ENCODE measurements at regions not wholly inside any gene's neighbourhood (a gene's known extent, or its start where the extent isn't known, plus 50 kb on each side); places are given as distances from the start of the nearest gene placed in this dataset.
"Not testable (repeated sequence)": the region's sequence is repeated elsewhere in the genome, so short reads cannot be mapped to it uniquely, and the experiment has no call there.

DNA sequence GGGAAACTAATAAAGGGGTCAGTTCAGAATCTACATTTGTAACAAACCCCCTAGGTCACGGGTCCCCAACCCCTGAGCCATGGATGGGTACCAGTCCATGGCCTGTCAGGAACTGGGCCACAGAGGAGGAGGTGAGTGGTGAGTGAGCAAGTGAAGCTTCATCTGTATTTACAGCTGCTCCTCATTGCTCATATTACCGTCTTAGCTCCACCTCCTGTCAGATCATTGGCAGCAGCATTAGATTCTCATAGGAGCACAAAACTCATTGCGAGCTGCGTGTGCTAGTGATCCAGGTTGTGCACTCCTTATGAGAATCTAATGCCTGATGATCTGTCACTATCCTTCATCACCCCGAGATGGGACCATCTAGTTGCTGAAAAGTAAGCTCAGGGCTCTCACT lies 88.4 kb upstream of the MPP7 start:
- no peak for DNase-seq (ENCODE audit: low read depth)

DNA sequence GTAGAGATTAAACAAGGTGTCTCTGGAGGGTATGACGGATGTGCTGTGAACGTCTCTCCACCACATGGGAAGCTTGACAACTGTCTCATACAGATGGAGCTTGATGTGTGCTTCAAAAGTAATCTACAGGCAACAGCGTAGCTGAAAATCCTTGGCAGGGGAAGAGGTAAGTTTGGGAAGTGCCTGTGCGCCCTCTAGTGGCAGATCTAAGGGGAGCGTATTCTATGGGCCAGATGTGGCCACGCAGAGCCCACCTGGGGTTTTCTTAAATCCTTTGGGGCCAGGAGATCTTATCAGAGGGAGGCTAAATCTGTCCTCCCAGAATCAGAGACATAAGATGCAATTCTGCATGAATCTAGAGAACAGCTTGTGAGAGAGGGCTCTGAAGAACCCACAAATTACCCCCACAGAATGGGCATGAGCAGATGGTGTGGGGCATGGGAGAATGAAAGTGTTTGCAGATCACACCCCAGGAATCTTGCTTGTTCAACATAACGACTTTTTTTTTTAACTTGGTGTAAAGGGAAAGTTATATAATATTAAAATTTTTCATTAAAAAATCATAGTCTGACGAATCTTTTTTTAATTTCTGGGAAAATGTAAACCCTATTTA lies 91.2 kb upstream of the MPP7 start:
- DNase-seq (ENCODE audit: low read depth) = peak; percentile 63

GRCh38 chr10:28396331-28396730 lies 93.5 kb upstream of the MPP7 start:
- no peak for DNase-seq (ENCODE audit: low read depth)

DNA sequence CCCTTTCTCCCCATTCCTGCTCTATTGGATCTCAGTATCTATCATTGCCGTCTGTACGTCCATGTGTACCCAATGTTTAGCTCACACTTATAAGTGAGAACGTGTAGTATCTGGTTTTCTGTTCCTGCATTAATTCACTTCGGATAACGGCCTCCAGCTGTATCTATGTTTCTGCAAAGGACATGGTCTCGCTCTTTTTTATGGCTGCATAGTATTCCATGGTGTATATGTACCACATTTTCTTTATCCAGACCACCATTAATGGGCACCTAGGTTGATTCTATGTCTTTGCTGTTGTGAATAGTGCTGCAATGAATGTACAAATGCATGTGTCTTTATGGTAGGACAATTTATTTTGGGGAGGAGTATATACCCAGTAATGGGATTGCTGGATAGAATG lies 94.4 kb upstream of the MPP7 start:
- no peak for DNase-seq (ENCODE audit: low read depth)

DNA sequence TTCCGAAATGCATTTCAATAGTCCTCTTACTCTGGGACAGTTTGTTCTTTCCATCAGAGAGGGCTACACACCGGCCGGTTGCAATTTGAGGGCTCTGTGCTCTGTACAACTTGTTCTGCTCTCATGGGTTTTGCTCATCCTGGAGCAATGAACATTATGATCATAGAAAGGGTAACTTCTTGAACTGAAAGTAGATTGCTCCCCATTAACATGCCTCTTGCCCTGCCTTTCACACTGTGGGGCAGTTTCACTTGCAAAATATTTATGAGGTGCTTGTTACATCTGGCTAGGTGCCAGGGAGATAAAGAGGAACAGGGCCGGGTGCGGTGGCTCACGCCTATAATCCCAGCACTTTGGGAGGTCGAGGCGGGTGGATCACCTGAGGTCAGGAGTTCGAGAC lies 97.3 kb upstream of the MPP7 start:
- DNase-seq (ENCODE audit: low read depth) = no peak

DNA sequence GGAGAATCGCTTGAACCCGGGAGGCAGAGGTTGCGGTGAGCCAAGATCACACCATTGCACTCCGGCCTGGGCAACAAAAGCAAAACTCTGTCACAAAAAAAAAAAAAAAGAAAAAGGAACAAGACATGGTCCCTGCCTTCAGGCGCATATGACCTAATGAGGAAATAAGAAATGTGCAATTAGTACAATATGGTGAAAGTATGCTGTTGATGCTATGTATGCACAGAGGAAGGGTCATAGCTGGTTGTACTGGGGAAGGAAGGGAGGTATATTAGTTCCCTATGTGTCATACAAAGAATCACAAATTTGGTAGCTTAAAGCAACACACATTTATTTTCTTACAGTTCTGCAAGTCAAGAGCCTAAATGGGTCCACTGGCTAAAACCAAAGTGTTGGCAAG lies 97.8 kb upstream of the MPP7 start:
- no peak for DNase-seq (ENCODE audit: low read depth)

- DNase-seq (ENCODE audit: low read depth) = not testable (repeated sequence)
These were observed 99.8 kb upstream of the MPP7 start for GRCh38 chr10:28402611-28403073.

DNA sequence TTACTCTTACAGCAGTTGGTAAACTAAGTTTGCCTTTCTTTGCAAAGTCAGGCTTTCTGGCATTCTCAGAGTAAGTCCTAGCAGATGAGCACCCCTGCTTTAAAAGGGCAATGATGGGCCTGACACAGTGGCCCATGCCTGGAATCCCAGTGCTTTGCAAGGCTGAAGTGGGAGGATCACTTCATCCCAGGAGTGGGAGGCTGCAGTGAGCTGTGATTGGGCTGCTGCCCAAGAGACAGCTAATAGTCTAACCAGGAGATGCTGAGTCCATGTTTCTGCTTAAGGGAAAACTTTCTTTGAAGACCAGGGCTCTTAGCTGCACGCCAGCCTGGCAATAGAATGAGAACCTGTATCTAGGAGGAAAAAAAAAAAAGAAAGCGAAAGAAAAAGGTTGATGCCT lies 100.2 kb upstream of the MPP7 start:
- no peak for DNase-seq (ENCODE audit: low read depth)

DNA sequence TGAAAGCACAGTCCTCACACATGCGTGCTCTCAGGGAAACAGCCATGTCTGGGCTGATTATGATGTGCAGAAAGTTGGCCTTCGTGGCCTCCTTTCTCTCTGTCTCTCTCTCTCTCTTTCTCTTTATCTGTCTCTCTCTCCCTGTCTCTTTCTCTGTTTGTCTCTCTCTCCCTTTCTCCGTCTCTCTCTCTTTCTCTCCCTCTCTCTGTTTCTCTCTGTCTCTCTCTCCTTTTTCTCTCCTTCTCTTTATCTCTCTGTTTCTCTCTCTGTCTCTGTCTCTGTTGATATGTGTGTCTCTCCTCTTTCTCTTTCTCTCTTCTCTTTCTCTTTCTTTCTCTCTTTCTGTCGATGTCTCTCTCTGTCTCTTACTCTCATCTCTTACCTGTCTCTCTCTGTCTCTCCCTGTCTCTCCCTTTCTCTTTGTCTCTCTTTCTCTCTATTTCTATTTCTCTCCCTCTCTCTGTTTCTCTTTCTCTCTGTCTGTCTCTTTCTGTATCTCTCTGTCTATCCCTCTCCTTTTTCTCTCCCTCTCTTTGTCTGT lies 105.4 kb upstream of the MPP7 start:
- no peak for DNase-seq (ENCODE audit: low read depth)

- DNase-seq (ENCODE audit: low read depth) = no peak
These were observed 107.7 kb upstream of the MPP7 start for GRCh38 chr10:28410420-28411135.

GRCh38 chr10:28411136-28411460 lies 108.2 kb upstream of the MPP7 start:
- no peak for DNase-seq (ENCODE audit: low read depth)

DNA sequence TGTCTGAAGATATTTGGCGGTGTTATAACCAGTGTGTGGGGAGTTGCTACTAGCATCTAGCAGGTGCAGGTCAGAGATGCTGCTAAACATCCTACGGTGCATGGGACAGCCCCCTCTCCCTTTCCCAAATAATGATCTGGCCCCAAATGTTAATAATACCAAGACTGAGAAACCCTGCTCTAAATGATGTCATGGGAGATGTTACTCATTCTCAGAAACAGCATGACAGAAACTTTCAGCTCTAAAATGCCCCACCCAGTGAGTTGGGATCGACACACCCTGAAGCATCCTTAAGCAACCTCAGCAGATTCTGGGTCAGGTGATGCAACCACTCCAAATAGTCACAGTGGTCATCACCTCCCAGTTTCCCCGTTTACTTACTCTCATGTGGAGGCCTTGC lies 108.8 kb upstream of the MPP7 start:
- DNase-seq (ENCODE audit: low read depth) = no peak

DNA sequence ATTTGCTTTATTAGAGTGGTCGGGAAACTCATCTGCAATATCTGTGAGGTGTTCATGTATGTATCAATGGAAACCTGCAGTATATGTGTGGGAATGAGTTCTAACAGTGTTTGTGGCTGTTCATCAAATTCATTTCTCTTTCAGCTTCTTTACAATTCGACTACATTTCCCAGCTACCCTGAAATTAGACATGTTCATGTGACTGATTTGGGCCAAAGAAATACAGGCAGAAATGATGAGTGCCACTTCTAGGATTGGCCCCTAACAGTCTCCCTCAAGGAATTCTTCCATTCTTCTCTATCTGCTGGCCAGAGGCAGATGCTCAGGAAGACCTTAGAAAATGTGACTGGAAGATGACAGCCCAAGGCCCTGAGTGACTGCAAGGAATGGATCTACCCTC lies 114.8 kb upstream of the WAC start:
- no peak for DNase-seq (ENCODE audit: low read depth)

GRCh38 chr10:28425422-28425821 lies 107.5 kb upstream of the WAC start:
- no peak for DNase-seq (ENCODE audit: low read depth)

DNA sequence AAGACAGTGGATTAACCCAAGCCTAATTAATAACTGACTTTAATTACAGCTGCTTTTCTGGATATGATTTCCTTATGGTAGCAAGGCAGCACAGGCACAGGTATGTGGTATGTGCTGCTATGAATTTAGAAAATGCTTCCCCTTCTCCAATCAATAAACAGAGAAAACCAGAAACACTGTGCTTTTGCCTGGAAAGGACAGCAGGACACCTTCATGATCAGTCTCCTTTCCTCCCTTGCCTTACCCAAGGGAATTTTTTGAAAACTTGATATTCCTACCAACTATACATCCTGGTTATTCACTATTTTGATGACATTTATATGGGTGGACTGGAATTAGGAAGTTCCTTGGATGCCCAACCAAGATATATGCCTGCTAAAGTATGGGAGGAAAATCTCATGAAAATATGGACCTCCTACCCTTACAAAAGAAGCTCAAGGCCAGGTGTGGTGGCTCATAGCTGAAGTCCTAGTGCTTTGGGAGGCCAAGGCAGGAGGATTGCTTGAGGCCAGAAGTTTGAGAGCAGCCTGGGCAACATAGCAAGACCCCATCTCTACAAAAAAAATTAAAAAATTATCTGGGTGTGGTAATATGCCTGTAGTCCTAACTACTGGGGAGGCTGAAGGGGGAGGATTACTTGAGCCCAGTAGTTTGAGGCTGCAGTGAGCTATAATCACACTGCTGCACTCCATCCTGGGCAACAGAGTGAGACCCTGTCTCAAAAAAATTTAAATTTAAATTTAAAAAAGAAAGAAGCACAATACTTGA lies 106.3 kb upstream of the WAC start:
- no peak for DNase-seq (ENCODE audit: low read depth)

DNA sequence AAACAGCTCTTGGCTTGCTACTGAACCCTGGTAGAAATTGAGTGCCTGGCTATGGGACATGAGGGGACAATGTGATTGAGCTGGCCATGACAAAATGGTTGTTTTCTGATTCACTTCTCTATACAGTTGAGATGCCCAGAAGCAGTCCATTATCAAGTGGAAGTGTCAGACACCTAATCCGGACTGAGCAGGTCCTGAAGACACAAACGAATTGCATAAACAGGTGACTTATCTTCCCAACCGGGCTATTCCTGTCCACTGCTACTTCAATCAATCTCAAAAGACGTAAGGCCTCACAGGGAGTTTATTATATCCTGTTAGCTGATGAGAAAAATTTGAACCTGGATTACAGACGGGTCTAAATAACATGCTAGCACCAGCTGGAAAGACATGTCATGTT lies 105.5 kb upstream of the WAC start:
- no peak for DNase-seq (ENCODE audit: low read depth)

DNA sequence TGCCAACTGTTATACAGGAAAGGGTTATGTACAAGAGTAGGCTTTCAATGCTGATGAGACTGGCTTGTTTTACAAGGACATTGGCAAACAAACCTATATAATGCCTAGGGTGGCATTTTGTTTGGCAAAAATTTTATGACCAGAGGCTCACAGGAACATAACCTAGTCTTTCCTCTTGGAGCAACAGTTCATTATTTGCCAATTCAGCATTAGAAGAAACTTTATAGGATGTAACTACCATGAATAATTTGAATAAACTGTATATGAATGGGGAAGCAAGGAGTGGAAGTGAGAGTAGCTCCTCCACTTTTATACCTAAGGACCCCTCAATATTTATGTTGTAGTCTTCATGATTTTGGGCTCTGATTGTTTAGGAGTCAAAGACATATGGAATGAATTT lies 103.9 kb upstream of the WAC start:
- no peak for DNase-seq (ENCODE audit: low read depth)

DNA sequence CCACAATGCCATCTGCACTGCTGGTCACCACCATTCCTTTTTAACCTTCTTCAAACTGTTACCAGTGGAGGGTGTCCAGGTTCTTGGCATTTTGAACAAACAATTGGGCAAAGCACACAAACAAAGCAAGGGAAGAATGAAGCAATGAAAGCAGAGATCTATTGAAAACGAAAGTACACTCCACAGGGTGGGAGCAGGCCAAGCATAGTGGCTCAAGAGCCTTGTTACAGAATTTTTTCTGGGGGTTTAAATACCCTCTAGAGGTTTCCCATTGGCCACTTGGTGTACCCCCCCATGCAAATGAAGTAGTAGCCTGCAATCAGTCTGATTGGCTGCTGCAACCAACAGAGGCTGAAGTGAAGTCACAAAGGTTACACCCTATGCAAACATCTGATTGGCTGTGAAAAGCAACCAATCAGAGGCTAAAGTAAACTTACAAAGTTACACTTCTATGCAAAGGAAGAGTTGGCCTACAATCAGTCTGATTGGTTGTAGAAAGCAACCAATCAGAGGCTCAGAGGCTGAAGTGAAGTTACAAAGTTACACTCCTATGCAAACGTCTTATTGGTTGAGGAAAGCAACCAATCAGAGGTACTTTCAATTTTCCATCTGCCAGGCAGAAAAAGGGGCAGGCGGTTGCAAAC lies 103.2 kb upstream of the WAC start:
- peak; percentile 28 for DNase-seq (ENCODE audit: low read depth)

DNA sequence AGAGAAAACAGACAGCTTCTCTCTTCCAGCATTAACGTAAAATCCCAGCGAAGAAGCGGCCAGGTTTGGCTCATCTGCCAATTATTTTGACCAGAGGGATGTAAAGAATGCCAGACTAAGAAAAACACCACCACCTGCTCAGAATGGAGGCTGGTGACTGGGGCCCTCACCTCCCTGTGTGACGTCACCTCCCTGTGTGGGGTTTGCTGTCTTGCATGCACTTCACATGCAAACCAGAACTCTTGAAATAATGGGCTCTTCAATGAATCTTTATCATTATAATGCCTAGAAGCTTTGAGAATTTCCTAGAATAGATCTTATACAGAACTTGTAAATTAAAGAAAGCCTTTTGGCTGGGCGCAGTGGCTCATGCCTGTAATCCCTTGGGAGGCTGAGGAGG lies 101.8 kb upstream of the WAC start:
- no peak for DNase-seq (ENCODE audit: low read depth)

GRCh38 chr10:28432210-28432676 lies 100.7 kb upstream of the WAC start:
- DNase-seq (ENCODE audit: low read depth) = peak; percentile 81

DNA sequence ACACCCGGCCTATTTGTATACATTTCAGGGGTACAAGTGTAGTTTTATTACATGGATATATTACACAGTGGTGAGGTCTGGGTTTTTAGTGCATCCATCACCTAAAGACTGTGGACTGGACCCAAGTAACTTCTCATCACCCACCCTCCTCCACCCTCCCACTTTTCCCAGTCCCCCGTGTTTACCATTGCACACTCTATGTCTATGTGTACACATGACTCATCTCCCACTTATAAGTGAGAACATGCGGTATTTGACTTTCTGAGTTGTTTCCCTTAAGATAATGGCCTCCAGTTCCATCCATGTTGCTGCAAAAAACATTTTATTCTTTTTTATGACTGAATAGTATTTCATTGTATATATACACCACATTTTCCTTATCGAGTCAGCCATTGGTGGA lies 98.9 kb upstream of the WAC start:
- peak; percentile 4 for DNase-seq (ENCODE audit: low read depth)

DNA sequence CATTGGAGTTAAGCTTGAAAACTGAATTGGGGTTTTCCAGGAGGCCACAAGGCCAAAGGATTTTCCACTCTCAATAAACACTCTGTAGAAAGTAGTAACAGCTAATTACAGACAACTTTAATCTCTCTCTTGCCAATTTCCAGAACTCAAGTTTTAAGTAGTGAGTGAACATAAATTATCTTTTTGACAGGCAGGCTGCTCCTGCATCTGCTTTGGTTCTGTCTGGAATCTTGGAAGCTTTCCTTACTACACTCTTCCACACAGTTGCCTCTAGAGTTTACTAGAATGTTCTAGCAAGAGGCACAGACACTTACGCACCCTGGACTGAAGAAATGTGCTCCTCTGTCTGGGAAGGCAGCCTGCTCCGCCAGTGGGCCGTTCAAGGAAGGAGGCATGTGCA lies 90.5 kb upstream of the WAC start:
- DNase-seq (ENCODE audit: low read depth) = no peak

- no peak for DNase-seq (ENCODE audit: low read depth)
These were observed 88.9 kb upstream of the WAC start for GRCh38 chr10:28444031-28444430.
